Endometrium (tissue), 2 donors: ENCODE measurements at regions not wholly inside any gene's neighbourhood (a gene's known extent, or its start where the extent isn't known, plus 50 kb on each side); places are given as distances from the start of the nearest gene placed in this dataset.

ENCODE experiments used
- FAIRE-seq: peaks from 2 replicates; lab custom pipeline; 2012; peaks lifted over from hg19 to GRCh38; lab: Jason Lieb, UNC
- donor health status: control.
- donor health status: control.

GRCh38 chr10:133006202-133006601, 63.8 kb upstream of the CFAP46 start:
- FAIRE-seq: no peak

- FAIRE-seq: no peak
These were observed 62.1 kb upstream of the CFAP46 start for GRCh38 chr10:133004478-133004877.

GRCh38 chr10:133003188-133003587, 60.8 kb upstream of the CFAP46 start:
- no peak for FAIRE-seq

GRCh38 chr10:133002685-133003084, 60.3 kb upstream of the CFAP46 start:
- FAIRE-seq: no peak

GRCh38 chr10:133001114-133001513, 58.7 kb upstream of the CFAP46 start:
- no peak for FAIRE-seq

GRCh38 chr10:133000648-133001047, 58.3 kb upstream of the CFAP46 start:
- no peak for FAIRE-seq

GRCh38 chr10:132997517-132998265, 55.3 kb upstream of the CFAP46 start:
- no peak for FAIRE-seq

- FAIRE-seq: no peak
These were observed 54.4 kb upstream of the CFAP46 start for GRCh38 chr10:132996603-132997343.

- no peak for FAIRE-seq
These were observed 53.7 kb upstream of the CFAP46 start for GRCh38 chr10:132995909-132996602.

GRCh38 chr10:132994811-132995210, 52.4 kb upstream of the CFAP46 start:
- no peak for FAIRE-seq

- FAIRE-seq: no peak
These were observed 51.9 kb upstream of the CFAP46 start for GRCh38 chr10:132994185-132994796.

GRCh38 chr10:132993271-132994184, 51.2 kb upstream of the CFAP46 start:
- no peak for FAIRE-seq

GRCh38 chr10:132992433-132993215, 50.3 kb upstream of the CFAP46 start:
- FAIRE-seq: no peak
